Eye (tissue), 1 donor: ENCODE measurements at regions not wholly inside any gene's neighbourhood (a gene's known extent, or its start where the extent isn't known, plus 50 kb on each side); places are given as distances from the start of the nearest gene placed in this dataset.
A peak's percentile ranks its signal among the peaks of the same experiment; 100 is the strongest.

Source experiments
- DNase-seq: peaks from one replicate; pipeline ENCODE4 v3.0.0-alpha.2; 2015

GRCh38 chr9:694403-695154, 146.9 kb upstream of the DMRT1 start:
- peak; percentile 49 for DNase-seq

DNA sequence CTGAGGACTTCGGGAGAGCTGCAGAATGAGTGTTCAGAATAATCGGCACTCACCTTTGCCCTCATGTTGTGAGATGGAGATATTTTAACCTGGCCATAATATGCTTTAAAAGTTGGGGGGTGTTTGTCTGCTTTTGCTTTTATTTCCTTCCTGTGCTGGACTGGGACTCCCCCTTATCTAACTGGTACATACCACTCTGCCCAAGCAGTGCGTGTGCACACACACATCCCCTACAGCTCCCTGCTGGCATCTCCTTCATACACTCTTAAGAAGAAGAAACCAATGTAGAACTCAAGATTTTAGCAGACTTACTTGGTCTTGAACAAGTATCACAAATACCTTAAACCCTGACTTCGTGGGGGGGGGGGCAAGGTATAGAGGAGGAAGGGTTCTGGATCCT, 146.2 kb upstream of the DMRT1 start:
- DNase-seq: no peak

DNA sequence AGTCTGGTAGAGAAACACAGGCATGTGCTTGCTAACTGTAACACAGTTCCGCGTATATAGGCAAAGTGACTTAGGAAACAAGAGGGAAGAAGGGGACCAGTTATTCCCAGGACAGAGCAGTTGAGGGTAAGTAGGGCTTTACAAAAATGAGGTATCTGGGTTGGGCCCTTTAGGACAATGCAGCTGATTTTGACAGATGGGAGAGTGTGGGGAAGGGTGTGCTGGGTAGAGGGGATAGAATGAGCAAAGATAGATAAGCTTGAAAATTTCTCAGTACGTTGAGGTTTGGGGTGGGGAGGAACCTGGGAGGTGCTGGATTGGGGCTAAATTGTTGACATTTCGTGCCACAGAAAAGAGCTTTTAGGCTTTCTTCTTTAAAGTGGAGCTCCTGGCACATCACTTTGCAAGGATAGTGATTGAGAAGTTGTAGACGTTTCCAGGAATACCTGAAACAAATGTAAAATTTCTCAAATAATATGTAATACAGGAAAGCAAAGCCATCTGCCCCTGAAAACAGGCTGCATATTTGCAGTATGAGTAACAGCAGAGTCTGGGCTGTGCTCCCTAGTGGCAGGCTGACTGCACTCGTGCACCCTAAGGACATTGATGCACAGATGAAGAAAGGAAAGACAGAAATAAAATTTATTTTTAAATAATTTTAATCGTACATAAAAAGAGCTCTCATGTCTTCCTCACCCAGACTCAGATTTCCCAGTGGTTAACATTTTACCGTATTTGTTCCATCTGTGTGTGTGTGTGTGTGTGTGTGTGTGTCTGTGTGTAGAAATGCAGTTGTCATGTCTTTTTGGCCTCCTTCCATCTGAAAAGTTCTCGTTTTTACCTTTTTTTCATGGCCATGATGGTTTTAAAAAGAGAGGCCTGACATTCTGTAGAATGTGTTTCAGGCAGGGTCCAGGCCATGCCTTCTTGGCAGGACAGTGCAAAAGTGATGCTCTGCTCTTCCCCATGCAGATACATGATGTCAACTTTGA, 144.9 kb upstream of the DMRT1 start:
- no peak for DNase-seq

- DNase-seq: no peak
Measured at GRCh38 chr9:698276-698675, 143.2 kb upstream of the DMRT1 start.

- no peak for DNase-seq
Measured at GRCh38 chr9:698954-699353, 142.5 kb upstream of the DMRT1 start.

DNA sequence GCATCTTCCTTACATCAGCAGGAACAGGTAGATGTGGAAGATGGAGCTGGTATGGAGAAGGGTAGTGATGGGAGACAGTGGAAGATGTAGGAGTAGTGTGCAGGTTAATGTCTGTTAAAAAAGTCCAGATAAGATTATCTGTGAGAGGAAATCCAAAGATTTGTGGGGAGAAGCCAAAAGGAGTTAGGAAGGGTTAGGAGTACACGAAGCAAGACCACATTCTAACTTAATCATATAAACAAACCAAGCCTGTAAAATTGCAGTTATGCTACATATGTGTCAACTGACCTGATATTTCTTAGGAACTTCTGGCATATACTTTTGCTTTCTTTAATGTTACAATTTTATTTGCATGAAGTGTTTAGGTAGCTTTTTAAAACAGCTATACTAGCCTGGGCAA, 142.1 kb upstream of the DMRT1 start:
- DNase-seq: no peak

- DNase-seq: peak; percentile 42
Measured at GRCh38 chr9:700365-701282, 140.9 kb upstream of the DMRT1 start.

GRCh38 chr9:703392-703791, 138.1 kb upstream of the DMRT1 start:
- no peak for DNase-seq

- DNase-seq: no peak
Measured at GRCh38 chr9:706073-706472, 135.4 kb upstream of the DMRT1 start.

DNA sequence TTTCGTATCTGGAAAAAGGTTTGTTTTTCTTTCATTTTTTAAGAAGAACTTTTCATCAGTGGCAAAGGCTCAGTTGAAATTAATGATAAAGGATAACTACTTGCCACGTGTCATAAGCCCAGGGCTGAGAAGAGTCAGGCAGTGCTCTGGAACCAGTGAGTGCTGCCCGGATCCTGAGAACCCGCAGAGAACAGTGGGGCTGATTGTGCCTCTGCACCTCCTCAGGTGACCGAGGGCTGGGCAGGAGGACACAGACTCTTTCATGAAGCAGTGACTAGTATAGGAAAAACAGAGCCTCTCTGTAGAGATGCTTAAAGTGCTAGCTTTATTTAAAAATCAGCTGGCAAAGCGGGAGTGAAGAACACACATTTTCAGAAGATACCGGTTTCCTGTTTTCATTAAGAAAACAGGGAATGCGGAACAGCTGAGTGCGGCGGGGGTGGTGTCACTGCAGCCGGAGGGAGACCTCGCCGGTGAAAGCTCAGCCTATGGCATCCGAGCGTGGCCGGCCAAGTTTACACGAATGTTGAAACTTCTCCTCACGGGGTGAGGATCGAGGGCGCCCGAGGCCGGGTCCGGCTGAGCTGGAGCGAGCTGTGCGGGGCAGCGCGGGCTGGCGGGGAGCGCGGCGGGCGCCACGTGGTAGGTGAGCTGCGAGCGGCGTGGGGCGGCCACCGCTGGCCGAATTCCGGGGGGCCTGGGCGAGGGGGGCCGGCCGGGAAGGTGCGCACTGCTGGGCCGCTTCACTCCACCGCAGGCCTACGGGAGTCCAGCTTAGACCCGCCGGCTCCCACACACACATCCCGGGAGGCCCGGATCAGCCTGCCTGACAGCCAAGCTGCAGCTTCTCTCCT, 134.7 kb upstream of the DMRT1 start:
- DNase-seq: peak; percentile 65

DNA sequence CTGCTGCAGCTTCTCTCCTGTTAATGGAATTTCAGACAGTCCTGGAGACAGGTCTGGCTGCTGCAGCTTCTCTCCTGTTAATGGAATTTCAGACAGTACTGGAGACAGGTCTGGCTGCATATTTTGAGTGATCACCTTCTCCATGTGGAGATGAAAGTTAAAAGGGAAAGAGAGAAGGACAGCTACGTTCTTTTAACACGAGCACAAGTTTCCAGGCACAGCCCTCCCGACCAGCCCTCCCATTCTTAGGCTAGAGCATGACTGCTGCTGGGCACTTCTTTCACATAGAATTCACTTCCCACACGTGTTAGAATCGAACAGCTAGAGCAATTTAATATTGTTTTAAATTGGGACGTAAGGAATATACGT, 133.3 kb upstream of the DMRT1 start:
- DNase-seq: no peak

- no peak for DNase-seq
Measured at GRCh38 chr9:708551-709432, 132.7 kb upstream of the DMRT1 start.

DNA sequence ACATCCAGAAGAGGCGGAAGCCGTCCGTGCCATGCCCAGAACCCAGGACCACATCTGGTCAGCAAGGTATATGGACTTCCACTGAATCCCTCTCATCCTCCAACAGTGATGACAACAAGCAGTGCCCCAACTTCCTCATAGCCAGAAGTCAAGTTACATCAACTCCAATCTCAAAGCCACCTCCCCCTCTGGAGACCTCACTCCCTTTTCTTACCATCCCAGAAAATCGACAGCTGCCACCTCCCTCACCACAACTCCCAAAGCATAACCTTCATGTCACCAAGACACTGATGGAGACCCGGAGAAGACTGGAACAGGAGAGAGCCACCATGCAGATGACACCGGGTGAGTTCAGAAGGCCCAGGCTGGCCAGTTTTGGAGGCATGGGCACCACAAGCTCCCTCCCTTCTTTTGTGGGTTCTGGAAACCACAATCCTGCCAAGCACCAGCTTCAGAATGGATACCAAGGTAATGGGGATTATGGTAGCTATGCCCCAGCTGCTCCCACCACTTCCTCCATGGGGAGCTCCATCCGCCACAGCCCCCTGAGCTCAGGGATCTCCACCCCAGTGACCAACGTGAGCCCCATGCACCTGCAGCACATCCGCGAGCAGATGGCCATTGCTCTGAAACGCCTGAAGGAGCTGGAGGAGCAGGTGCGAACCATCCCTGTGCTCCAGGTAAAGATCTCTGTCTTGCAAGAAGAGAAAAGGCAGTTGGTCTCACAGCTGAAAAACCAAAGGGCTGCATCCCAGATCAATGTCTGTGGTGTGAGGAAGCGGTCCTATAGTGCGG, 130.3 kb upstream of the DMRT1 start:
- no peak for DNase-seq

- no peak for DNase-seq
Measured at GRCh38 chr9:711761-712553, 129.5 kb upstream of the DMRT1 start.

DNA sequence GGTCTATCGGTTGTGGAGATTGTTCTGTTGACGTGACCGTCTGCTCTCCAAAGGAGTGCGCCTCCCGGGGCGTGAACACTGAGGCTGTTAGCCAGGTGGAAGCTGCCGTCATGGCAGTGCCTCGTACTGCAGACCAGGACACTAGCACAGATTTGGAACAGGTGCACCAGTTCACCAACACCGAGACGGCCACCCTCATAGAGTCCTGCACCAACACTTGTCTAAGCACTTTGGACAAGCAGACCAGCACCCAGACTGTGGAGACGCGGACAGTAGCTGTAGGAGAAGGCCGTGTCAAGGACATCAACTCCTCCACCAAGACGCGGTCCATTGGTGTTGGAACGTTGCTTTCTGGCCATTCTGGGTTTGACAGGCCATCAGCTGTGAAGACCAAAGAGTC, 128.9 kb upstream of the DMRT1 start:
- no peak for DNase-seq

DNA sequence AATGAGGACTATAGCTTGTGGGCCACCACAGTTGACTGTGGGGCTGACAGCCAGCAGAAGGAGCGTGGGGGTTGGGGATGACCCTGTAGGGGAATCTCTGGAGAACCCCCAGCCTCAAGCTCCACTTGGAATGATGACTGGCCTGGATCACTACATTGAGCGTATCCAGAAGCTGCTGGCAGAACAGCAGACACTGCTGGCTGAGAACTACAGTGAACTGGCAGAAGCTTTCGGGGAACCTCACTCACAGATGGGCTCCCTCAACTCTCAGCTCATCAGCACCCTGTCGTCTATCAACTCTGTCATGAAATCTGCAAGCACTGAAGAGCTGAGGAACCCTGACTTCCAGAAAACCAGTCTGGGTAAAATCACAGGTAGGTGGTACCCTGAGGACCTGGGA, 128.4 kb upstream of the DMRT1 start:
- DNase-seq: no peak

DNA sequence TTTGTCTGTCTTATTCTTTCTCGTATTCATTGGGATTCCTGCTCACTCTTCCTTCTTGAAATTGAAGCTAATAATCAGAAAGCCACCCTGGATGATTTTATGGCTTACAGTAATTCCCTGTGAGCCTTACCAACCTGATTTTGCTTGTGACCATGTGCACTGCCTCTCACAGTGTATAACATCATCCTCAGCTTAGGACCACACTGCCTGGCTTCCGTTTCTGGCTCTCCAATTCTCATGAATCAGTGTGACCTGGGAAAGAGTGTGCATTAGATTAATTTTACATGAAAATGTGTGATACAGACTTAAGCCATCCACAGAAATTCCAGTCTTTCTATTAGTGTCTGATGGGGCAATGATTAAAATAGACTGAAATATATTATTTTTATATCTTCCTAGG, 126.8 kb upstream of the DMRT1 start:
- no peak for DNase-seq

GRCh38 chr9:715300-715699, 126.2 kb upstream of the DMRT1 start:
- DNase-seq: no peak

DNA sequence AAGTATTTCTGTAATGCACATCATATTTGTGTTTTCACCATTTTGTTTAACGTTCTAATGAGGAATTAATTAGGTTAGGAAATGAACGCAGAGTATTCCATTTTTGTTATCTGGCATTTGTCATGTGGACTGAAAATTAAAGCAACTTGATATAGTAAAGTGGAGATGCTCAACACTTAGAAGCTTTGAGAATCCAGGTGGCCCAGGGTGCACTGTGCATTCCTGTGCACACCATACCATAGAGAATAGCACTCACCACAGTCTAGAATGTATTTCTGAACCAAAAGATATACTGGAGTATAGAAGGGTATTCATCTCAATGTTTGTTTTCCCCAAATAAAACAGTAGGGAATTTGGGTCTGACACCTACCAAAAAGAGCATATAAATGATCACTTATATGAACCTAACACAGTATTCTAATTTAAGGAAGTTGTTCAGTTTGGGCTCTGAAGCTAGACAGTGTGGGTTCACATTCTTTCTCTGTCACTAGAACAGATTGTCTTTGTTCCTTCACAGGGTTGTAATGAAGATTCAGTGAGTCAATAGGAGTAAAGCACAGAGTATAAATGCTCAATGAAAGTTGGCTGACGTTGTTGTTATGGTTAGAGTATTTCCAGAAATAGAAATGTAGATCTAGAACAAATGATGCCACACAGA, 125.6 kb upstream of the DMRT1 start:
- DNase-seq: no peak
